B cell (primary cell): ENCODE measurements at regions not wholly inside any gene's neighbourhood (a gene's known extent, or its start where the extent isn't known, plus 50 kb on each side); places are given as distances from the start of the nearest gene placed in this dataset.

Experiments
- ATAC-seq: fragments of 200-7000 bp; cut with Tn5 transposase; one replicate; pipeline ENCODE4 v1.10.0; 2021; ENCODE audit warnings: low read depth, mild to moderate bottlenecking, moderate number of reproducible peaks, moderate library complexity
- CTCF ChIA-PET: fragments of 350-600 bp; sonication (Branson Sonifier 250); formaldehyde crosslinking; loops from one replicate; lab custom pipeline; 2021; ENCODE audit warnings: antibody characterized with exemption, inconsistent platforms; lab: Charles Lee
- POLR2A ChIA-PET: fragments of 350-600 bp; sonication (Branson Sonifier 250); formaldehyde crosslinking; loops from one replicate; lab custom pipeline; 2021; ENCODE audit warnings: antibody characterized with exemption; lab: Charles Lee
- DNase-seq: peaks from one replicate; pipeline ENCODE4 v3.0.0; 2013
- H2AFZ ChIP-seq: 2 replicates; pipeline ENCODE4 v1.6.1; 2012; ENCODE audit warnings: mild to moderate bottlenecking, low read depth, low read length; ENCODE audit not compliant: insufficient read depth, poor library complexity, severe bottlenecking
- H3K27ac ChIP-seq, 2 donors: 1 replicate in 1 of 2; 2 replicates in 1 of 2; pipeline ENCODE4 v1.5.1; 2012 to 2013; ENCODE audit warnings: low read length in 2 of 2, mild to moderate bottlenecking in 2 of 2, moderate library complexity in 1 of 2
- H3K27me3 ChIP-seq, 4 experiments: fragments of 200-600 bp in 1 of 4; sonication (generic) in 1 of 4; replicated peaks in 1 of 4; 1 replicate in 2 of 4; 2 replicates in 2 of 4; pipeline versions ENCODE4 v1.6.1 to v1.7.0; 2013 to 2016; ENCODE audit warnings: low read length in 3 of 4, mild to moderate bottlenecking in 2 of 4, mixed read lengths in 1 of 4, moderate library complexity in 1 of 4; ENCODE audit not compliant: insufficient read depth in 4 of 4, control insufficient read depth in 3 of 4; ENCODE audit errors: control extremely low read depth in 1 of 4
- H3K36me3 ChIP-seq, 2 experiments: replicated peaks in 1 of 2; 1 replicate in 1 of 2; 2 replicates in 1 of 2; pipeline versions ENCODE4 v1.6.1 to v1.7.1; 2013; ENCODE audit warnings: low read length in 1 of 2; ENCODE audit not compliant: insufficient read depth in 2 of 2, control insufficient read depth in 1 of 2; ENCODE audit errors: control extremely low read depth in 1 of 2, extremely low read depth in 1 of 2
- H3K4me1 ChIP-seq, 2 donors: fragments of 200-600 bp in 1 of 2; sonication (generic) in 1 of 2; 1 replicate in 1 of 2; 2 replicates in 1 of 2; pipeline versions ENCODE4 v1.5.1 to v1.6.1; 2013 to 2017; ENCODE audit warnings: low read length in 2 of 2; ENCODE audit not compliant: control insufficient read depth in 2 of 2, insufficient read depth in 2 of 2
- H3K4me2 ChIP-seq: replicated peaks from 2 replicates; pipeline ENCODE3; 2012; ENCODE audit warnings: mild to moderate bottlenecking, low read depth, low read length; ENCODE audit not compliant: poor library complexity, severe bottlenecking
- H3K4me3 ChIP-seq, 5 experiments: fragments of 200-600 bp in 1 of 5; sonication (generic) in 1 of 5; 1 replicate in 3 of 5; 2 replicates in 2 of 5; pipeline versions ENCODE4 v1.5.1 to v1.7.0; 2011 to 2016; ENCODE audit warnings: low read length in 4 of 5, mild to moderate bottlenecking in 4 of 5, low read depth in 2 of 5, control low read depth in 1 of 5, moderate library complexity in 1 of 5; ENCODE audit not compliant: insufficient read depth in 1 of 5; ENCODE audit errors: control extremely low read depth in 1 of 5, extremely low read depth in 1 of 5
- H3K79me2 ChIP-seq: fragments of 200-600 bp; sonication (generic); one replicate; pipeline ENCODE4 v1.6.0; 2016; ENCODE audit warnings: low read length; ENCODE audit not compliant: control insufficient read depth, insufficient read depth
- H3K9ac ChIP-seq: fragments of 200-600 bp; sonication (generic); 2 replicates; pipeline ENCODE4 v1.6.1; 2017; ENCODE audit warnings: mild to moderate bottlenecking, low read length, moderate library complexity
- H3K9me3 ChIP-seq, 3 donors: one replicate each; pipeline versions ENCODE4 v1.6.1 to v1.7.1; 2013; ENCODE audit warnings: low read length in 2 of 3; ENCODE audit not compliant: control insufficient read depth in 2 of 3, insufficient read depth in 1 of 3; ENCODE audit errors: control extremely low read depth in 1 of 3
- H4K20me1 ChIP-seq: 2 replicates; pipeline ENCODE4 v1.6.0; 2012; ENCODE audit warnings: mild to moderate bottlenecking, low read length; ENCODE audit not compliant: insufficient read depth, control insufficient read depth, poor library complexity, severe bottlenecking
- H3K27ac Mint-ChIP-seq: one replicate; pipeline ENCODE4 v1.8.0; 2021; ENCODE audit warnings: mixed read lengths
- H3K27me3 Mint-ChIP-seq: one replicate; pipeline ENCODE4 v1.8.0; 2021; ENCODE audit warnings: mixed read lengths
- H3K4me1 Mint-ChIP-seq: one replicate; pipeline ENCODE4 v1.8.0; 2021; ENCODE audit warnings: mixed read lengths
- H3K4me3 Mint-ChIP-seq: one replicate; pipeline ENCODE4 v1.8.0; 2021; ENCODE audit warnings: mixed read lengths
- H3K9me3 Mint-ChIP-seq: one replicate; pipeline ENCODE4 v1.8.0; 2022; ENCODE audit warnings: mixed read lengths; ENCODE audit not compliant: insufficient read depth
- CTCF ChIP-seq: fragments of 200-600 bp; IDR thresholded peaks from one replicate; pipeline ENCODE4 v1.8.0; 2022; ENCODE audit warnings: antibody characterized with exemption, mild to moderate bottlenecking
- EZH2 ChIP-seq: IDR thresholded peaks from 2 replicates; pipeline ENCODE4 v1.6.1; 2012; ENCODE audit warnings: borderline replicate concordance, low read depth, mild to moderate bottlenecking, moderate library complexity, low read length; ENCODE audit not compliant: insufficient read depth, poor library complexity, severe bottlenecking
- WGBS: methylation state at CpG from one replicate; pipeline ENCODE4 v1.1.5; 2013; ENCODE audit warnings: missing lambda C conversion rate; ENCODE audit not compliant: insufficient coverage; 5-methylcytosine and 5-hydroxymethylcytosine counted together
- intact Hi-C: fragments of 100-400 bp; cut with micrococcal nuclease; formaldehyde crosslinking; loops from one replicate; pipeline ENCODE4 v1.10.0; 2022

DNA sequence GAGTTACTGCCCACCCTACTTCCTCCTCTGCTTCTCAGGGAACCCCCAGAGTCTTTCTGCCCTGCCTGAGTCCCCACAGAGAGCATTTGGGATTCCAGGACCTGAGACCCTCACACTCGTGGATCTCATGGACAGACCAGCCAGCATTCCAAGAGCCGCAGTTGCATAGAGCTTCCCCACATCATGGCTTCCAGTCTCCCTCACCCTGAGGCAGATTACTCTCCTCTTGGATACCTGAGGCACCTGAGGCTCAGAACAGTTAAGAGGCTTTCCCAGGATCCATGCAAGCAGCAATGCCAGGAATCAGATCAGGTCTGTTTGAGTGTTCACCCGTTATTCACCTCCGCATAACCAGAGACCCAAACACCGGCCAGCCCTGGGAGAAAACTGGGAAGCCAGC lies 102.2 kb downstream of the TRIM29 start:
- H3K27ac ChIP-seq: no peak overlapping the region
- H4K20me1 ChIP-seq: no peaks in the 10 kb centered on the region
- DNase-seq: no peak
- Mint-ChIP-seq H3K9me3 (no peaks in the 10 kb centered on the region), H3K27me3 (peaks cover 23% of the 10 kb centered on the region), H3K4me1 (no peaks in the 10 kb centered on the region), H3K27ac (no peak overlapping the region), H3K4me3 (no peak overlapping the region)
- peaks cover 0 to 15% (median 2%) of the 10 kb centered on the region in 4 experiments for H3K27me3 ChIP-seq
- no peak overlapping the region for H3K4me2 ChIP-seq
- no peak overlapping the region for H3K4me3 ChIP-seq
- POLR2A ChIA-PET: no interaction called here
- no peak for ATAC-seq
- H3K4me1 ChIP-seq: no peaks in the 10 kb centered on the region
- intact Hi-C loops: no loop called here
- no peak overlapping the region for H2AFZ ChIP-seq
- TF ChIP-seq EZH2 (no peak), CTCF (no peak)
- CTCF ChIA-PET: no interaction called here
- H3K36me3 ChIP-seq: no peaks in the 10 kb centered on the region
- H3K79me2 ChIP-seq: no peaks in the 10 kb centered on the region
- H3K9me3 ChIP-seq: peaks cover 0 to 15% (median 0%) of the 10 kb centered on the region in 3 donors
- no peak overlapping the region for H3K9ac ChIP-seq
- WGBS: 100% methylated on average over 2 of the region's 5 CpGs

DNA sequence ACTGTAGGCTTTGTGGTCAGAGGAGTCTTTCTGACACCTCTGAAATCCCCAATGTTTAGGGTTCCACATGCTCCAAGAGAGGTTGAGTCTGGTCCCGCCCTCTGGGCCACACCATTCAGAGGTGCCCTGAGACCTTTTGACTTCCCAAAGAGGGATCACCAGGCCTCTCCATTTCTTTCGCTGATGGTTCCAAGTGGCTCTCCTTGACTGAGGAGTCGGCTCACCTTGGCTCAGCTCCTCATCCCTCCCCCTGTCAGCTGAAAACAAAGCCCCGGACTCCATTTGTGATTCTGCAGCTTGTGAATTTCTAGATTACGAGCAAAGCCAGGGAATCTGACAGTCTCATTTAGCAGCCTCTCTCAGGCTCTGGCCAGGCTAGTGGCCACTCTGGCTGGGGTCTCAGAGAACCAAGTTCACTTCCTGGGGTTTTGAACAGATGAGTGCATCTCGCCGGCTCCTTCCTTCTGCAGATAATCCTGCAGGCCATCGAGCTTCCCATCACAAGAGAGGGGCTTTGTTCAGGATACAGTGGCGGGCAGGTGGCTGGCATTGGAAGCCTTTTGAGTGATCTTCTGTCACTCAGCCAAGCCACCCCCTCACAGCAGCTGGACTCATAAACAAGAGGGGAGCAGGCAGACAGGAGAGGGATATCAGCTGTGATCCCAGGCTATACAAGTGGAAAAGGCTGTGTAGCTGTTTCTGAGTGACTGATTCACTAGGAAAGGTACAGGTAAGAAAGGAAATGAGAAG lies 102.9 kb downstream of the TRIM29 start:
- H3K27me3 ChIP-seq: peaks cover 0 to 8% (median 2%) of the 10 kb centered on the region in 4 experiments
- no peak overlapping the region for H3K27ac Mint-ChIP-seq
- no peak overlapping the region for H3K4me3 ChIP-seq
- TF ChIP-seq EZH2: no peak
- TF ChIP-seq CTCF: no peak
- H3K4me1 Mint-ChIP-seq: no peaks in the 10 kb centered on the region
- POLR2A ChIA-PET: no interaction called here
- no peak overlapping the region for H3K27ac ChIP-seq
- H3K4me2 ChIP-seq: no peak overlapping the region
- peaks cover 16% of the 10 kb centered on the region for H3K27me3 Mint-ChIP-seq
- H3K9me3 ChIP-seq: peaks cover 0 to 15% (median 0%) of the 10 kb centered on the region in 3 donors
- H3K36me3 ChIP-seq: no peaks in the 10 kb centered on the region
- no peaks in the 10 kb centered on the region for H4K20me1 ChIP-seq
- ATAC-seq: no peak
- no peak for DNase-seq
- CTCF ChIA-PET: no interaction called here
- 90% methylated on average over 8 of the region's 9 CpGs for WGBS
- no peak overlapping the region for H2AFZ ChIP-seq
- H3K9me3 Mint-ChIP-seq: no peaks in the 10 kb centered on the region
- H3K9ac ChIP-seq: no peak overlapping the region
- H3K4me3 Mint-ChIP-seq: no peak overlapping the region
- intact Hi-C loops: no loop called here
- H3K4me1 ChIP-seq: no peaks in the 10 kb centered on the region
- no peaks in the 10 kb centered on the region for H3K79me2 ChIP-seq
